Stimulated activated naive CD4-positive, alpha-beta T cell (primary cell): ENCODE measurements at regions not wholly inside any gene's neighbourhood (a gene's known extent, or its start where the extent isn't known, plus 50 kb on each side); places are given as distances from the start of the nearest gene placed in this dataset.

Experiments used
- DNase-seq, 6 experiments: peaks; one replicate each; lab custom pipeline; 2025; lab: John Stamatoyannopoulos, UW

- DNase-seq: no peak
Measured at GRCh38 chr4:147312376-147313046, 168.4 kb upstream of the EDNRA start.

- DNase-seq: no peak
Measured at GRCh38 chr4:147313108-147313507, 167.8 kb upstream of the EDNRA start.

GRCh38 chr4:147318586-147318985, 162.3 kb upstream of the EDNRA start:
- DNase-seq: no peak

- no peak for DNase-seq
Measured at GRCh38 chr4:147325571-147325981, 155.3 kb upstream of the EDNRA start.

GRCh38 chr4:147326591-147326990, 154.3 kb upstream of the EDNRA start:
- DNase-seq: no peak

- DNase-seq: no peak
Measured at GRCh38 chr4:147327322-147327721, 153.6 kb upstream of the EDNRA start.

- DNase-seq: no peak
Measured at GRCh38 chr4:147328189-147328588, 152.7 kb upstream of the EDNRA start.

GRCh38 chr4:147328756-147329446, 152.0 kb upstream of the EDNRA start:
- no peak for DNase-seq

- no peak for DNase-seq
Measured at GRCh38 chr4:147332091-147332490, 148.8 kb upstream of the EDNRA start.

- no peak for DNase-seq
Measured at GRCh38 chr4:147334478-147334877, 146.4 kb upstream of the EDNRA start.

- DNase-seq: no peak
Measured at GRCh38 chr4:147335183-147335582, 145.7 kb upstream of the EDNRA start.

- DNase-seq: no peak
Measured at GRCh38 chr4:147336252-147336651, 144.6 kb upstream of the EDNRA start.

- no peak for DNase-seq
Measured at GRCh38 chr4:147339100-147339499, 141.8 kb upstream of the EDNRA start.

GRCh38 chr4:147340111-147340510, 140.8 kb upstream of the EDNRA start:
- DNase-seq: no peak

GRCh38 chr4:147340591-147341120, 140.2 kb upstream of the EDNRA start:
- DNase-seq: no peak

- no peak for DNase-seq
Measured at GRCh38 chr4:147343692-147344091, 137.2 kb upstream of the EDNRA start.

- no peak for DNase-seq
Measured at GRCh38 chr4:147345662-147346061, 135.2 kb upstream of the EDNRA start.

GRCh38 chr4:147347217-147347616, 133.7 kb upstream of the EDNRA start:
- DNase-seq: no peak

GRCh38 chr4:147349193-147349592, 131.7 kb upstream of the EDNRA start:
- no peak for DNase-seq

GRCh38 chr4:147351083-147351787, 129.7 kb upstream of the EDNRA start:
- DNase-seq: no peak

- no peak for DNase-seq
Measured at GRCh38 chr4:147354237-147354636, 126.7 kb upstream of the EDNRA start.

- DNase-seq: no peak
Measured at GRCh38 chr4:147355032-147355656, 125.8 kb upstream of the EDNRA start.
